NCI-H460 (cell line): ENCODE measurements at regions not wholly inside any gene's neighbourhood (a gene's known extent, or its start where the extent isn't known, plus 50 kb on each side); places are given as distances from the start of the nearest gene placed in this dataset.

ENCODE experiments used
- DNase-seq: peaks from one replicate; pipeline ENCODE4 v3.0.0-alpha.2; 2016; ENCODE audit warnings: low read depth; ENCODE audit errors: extremely low read depth

DNA sequence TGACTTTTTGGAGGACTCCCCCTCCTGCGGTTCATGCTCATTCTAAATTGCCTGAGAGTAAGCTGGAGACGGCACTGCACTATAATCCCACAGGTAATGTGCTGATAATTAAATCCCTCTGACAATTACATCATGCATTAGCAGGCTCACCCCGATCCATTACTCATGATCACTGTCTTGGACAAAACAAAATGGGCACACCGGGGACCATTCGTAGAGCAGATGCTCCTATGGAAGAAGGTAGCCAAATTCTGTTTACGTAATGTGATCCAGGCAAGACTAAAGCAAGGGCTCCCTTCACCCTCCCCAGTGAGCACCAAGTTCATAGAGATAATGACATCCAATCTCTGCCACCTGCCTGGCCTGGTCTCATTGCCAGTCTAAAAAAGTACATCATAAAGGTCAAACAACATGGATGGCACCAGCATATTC, 657.1 kb upstream of the SOX11 start:
- DNase-seq = no peak

DNA sequence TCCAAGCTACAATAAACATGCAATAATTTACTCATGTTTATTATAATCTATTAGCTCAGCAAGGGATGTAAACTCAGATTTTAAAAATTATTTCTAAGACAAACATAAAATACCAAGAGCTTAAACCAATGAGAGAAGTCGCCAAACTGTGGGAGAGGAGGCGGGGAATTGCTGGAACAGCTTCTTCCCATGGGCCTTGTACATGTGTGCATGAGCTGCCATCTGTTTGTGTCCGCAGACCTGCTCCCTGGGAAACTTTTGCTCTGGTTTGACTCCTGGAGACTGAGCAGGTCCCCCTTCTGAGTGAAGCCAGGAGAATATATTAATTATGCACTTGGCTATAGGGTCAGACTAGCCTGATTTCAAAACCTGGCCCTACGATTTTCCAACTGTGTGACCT, 655.9 kb upstream of the SOX11 start:
- no peak for DNase-seq

- DNase-seq = no peak
These were observed 652.8 kb upstream of the SOX11 start for GRCh38 chr2:5039241-5039975.

- DNase-seq = no peak
These were observed 651.6 kb upstream of the SOX11 start for GRCh38 chr2:5040571-5040970.

GRCh38 chr2:5041501-5041900, 650.7 kb upstream of the SOX11 start:
- no peak for DNase-seq

- no peak for DNase-seq
These were observed 649.3 kb upstream of the SOX11 start for GRCh38 chr2:5042666-5043440.

DNA sequence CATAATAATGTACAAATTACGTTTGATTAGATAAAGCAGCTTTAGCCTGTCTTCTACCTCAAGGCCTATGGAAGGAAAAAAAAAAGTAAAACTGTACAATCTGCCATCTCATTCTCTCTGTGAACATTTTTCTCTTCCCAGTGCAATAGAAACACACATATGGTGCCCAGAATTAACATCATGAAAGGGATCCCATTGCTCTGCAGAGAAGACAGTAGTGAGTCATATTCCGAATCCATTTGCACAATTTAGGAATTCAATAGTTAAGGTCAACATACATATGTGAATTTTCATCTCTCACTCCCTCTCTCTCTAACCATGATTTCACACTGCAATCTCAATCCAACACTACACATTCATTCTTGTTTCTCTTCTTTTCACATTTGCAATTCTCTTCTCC, 640.9 kb upstream of the SOX11 start:
- no peak for DNase-seq

DNA sequence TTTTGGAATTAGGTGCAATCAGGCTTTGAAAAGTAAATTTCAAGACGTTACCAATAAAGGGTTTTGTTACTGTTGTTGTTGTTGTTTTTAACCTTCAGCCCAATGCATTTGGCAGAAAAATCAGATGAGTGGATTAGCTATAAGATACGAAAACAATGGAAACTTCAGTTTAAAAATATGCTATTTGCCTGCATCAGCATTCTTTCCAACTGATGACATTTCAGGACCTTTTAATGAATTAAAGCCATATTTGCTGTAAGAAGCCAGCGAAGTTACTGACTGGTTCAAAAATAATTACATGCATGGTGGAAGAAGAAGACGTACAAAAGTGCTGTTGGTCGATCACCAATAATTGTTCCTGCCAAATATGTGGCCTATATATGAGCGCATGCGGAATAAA, 639.3 kb upstream of the SOX11 start:
- DNase-seq = no peak

GRCh38 chr2:5057891-5058351, 634.3 kb upstream of the SOX11 start:
- DNase-seq = no peak

DNA sequence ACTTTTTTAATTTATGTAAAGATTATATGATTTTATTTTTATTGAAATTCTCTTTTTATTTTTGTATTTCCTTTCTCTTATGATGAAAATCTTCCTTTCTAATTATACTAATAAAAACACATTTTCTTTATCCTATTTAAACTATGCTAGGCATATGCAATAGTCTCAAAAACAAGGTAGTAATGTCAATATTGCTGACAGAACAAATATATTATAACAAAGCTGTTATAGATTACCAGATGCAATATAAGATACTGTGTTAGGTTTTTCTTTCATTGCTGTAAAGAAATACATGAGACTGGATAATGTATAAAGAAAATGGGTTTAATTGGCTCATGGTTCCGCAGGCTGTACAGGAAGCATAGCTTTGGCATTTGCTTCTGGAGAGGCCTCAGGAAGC, 631.2 kb upstream of the SOX11 start:
- no peak for DNase-seq

DNA sequence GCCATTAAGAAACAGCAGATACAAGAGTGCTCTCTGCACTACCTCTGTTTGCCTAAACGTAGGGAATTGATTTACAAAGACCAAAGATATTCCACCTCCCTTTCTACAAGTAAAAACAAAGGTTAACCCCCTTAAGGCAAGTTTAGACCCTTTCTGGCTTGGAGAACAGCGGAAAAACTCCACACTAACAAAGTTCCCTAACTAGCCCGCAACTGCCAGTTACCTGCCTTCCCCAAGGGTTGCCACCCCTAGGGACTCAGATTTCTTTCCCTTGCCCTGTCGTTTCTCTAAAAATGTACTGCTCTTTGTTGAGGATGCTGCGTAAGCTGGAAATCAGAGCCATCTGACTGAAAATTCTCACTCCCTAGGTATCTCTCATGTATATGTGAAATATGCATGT, 627.5 kb upstream of the SOX11 start:
- DNase-seq = peak; percentile 20

GRCh38 chr2:5067816-5068215, 624.4 kb upstream of the SOX11 start:
- no peak for DNase-seq

- peak; percentile 49 for DNase-seq
These were observed 621.9 kb upstream of the SOX11 start for GRCh38 chr2:5070257-5070656.

- no peak for DNase-seq
These were observed 617.5 kb upstream of the SOX11 start for GRCh38 chr2:5074733-5075132.

GRCh38 chr2:5076599-5076998, 615.6 kb upstream of the SOX11 start:
- no peak for DNase-seq

DNA sequence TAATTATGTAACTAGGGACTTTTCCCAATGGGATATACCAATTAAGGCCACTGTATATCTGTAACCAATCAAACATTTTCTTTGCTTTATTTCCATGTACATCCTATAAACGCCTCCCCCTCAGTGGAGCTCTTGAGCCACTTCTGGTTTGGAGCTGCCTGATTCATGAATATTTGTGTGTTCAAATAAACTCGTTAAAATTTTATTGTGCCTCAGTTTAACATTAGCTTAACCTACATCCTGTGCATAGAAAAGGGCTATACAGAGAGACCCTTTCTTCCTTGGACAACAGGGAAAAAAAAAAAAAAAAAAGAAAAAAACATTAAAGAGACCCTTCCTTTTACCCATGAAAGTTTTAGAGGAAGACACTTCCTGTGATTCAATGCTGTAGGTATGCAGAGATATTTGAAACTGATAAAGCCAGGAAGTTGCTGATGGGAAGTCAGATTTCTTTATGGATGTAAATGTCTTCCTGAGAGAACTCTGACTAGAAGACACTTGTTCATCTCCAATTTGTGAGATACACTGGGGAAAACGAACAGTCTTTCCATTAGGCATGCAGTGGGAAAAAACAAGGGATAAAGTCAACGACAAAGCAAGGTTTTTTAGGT, 614.6 kb upstream of the SOX11 start:
- no peak for DNase-seq

GRCh38 chr2:5083402-5083801, 608.8 kb upstream of the SOX11 start:
- DNase-seq = no peak

DNA sequence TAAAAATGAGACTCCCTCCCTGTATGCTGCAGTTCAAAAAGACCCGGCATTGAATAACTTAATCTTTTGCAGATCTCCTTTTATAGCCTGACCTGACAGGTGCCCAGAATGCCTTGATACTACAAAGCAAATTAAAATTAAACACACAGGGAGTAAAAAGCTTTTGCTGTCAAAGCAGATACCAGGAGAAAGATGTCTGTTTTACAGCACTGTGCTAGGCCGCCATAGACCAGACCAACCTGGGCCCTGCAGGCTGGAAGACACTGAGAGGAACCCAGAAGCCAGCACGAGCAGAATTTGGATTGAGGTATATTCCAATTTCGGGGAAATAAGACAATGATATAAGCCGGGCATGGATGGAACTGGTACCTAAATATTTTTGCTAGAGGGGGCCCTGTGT, 602.8 kb upstream of the SOX11 start:
- DNase-seq = no peak

GRCh38 chr2:5093056-5093455, 599.1 kb upstream of the SOX11 start:
- no peak for DNase-seq

DNA sequence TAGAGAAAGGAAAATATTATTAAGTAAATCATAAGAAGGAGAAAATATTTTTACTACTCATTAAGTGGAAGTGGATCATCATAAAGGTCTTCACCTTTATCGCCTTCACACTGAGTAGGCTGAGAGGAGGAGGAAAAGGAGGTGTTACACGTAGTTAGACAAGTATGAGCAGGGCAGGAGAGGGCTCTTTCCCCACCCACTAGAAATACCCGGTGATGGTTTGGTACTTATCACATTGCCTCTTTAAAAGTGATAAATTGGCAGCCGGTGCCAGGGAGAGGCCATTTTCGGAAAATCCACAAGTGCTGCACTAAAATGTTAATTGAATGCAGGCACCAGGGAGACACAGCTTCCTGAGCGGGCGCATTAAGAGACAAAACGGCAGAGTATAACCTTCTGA, 598.7 kb upstream of the SOX11 start:
- no peak for DNase-seq

GRCh38 chr2:5094192-5094591, 598.0 kb upstream of the SOX11 start:
- no peak for DNase-seq

GRCh38 chr2:5098286-5098685, 593.9 kb upstream of the SOX11 start:
- DNase-seq = no peak
